Activated gamma-delta T cell (primary cell): ENCODE measurements at regions not wholly inside any gene's neighbourhood (a gene's known extent, or its start where the extent isn't known, plus 50 kb on each side); places are given as distances from the start of the nearest gene placed in this dataset.

Source experiments
- DNase-seq: peaks from one replicate; lab custom pipeline; 2025; lab: John Stamatoyannopoulos, UW

DNA sequence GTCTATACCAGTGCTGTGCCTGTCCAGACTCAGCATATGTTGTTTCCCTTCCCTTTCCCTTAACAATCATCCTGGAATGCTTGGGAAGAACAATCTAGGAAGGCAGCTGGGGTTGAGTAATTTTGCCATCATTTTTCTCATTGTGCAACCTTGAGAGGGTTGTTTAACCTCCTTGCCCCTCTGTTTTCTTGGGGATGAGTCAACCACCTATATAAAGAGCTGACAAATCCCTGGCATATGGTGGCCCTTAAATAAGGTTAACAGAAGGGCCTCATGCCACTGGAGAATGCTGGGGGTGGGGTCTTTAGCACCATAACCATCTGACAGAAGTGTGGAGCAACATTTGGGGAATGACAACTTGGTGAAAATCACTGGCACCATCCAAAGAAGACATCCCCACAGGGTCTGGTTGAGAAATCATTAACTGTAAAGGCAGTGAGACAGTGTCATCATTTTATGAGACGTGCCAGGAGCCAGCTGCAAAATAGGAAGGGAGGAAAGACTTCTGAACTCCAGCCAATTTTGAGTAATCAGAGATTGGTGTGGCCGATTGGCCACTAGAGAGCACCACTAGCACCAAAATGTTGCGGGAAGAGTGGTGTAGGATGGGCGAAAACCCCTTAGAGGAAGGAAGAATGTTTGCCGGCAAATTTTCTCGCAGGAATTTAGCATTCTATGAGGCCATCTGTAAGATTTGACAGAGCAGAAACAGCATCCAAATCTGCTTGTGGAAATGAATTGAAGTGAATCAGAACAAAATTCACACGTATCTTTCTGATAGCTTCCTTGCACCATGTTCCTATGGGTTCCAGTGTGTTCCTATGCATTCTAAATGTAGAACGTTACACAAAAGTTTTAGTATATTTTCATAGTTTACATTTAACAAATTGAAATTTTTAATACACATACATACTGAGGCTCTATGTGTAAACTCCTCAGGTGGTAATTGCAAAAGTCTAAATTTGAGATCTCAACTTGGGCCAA lies 113.8 kb downstream of the MSX2 start:
- DNase-seq = no peak

DNA sequence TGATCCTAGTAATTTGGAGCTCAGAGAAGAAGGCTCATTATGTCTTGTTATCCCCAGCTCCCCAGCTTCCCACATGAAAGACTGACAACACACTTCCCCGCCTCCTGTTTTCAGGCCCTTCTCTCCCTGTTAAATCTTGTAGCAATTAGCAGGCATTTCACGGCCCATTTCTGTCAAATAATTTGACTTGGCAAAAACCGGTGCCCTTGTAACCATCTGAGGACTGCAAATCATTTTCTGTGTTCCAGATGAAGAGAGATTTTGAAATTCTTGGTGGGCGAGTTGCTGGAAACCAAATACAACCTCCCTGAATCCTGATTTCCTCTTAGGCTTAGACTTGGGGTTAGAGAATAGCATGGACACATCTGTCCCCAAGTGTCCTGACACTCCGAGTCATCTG lies 109.7 kb downstream of the MSX2 start:
- DNase-seq = no peak

GRCh38 chr5:174832811-174833210 lies 108.4 kb downstream of the MSX2 start:
- no peak for DNase-seq

- DNase-seq = no peak
These were observed 107.6 kb downstream of the MSX2 start for GRCh38 chr5:174832025-174832424.

DNA sequence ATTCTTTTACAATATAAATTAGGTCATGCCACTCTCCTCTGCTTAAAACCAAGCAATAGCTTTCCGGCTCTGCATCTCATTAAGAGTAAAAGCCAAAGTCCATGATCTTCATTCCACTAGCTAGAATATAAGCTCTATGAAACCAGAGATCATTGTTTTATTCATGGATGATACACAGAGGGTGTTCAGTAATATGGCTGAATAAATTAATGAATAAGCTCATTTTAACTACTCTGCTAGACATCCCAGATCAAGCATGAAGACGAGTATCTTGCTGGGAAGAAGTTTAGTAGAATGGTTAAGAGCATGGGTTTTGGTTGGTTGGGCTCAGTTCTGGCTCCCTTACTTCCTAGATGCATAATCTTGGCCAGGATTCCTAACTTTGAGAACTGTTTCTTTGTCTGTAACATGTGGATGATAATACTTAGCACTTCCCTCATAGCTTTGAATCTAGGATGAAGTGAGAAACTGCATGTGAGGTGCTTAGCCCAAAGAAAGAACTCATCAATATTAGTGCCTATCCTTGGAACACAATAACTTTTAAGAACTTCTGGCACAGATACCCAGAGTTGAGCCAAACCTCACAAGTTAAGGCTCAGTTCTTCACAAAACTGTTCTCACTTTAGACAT lies 106.8 kb downstream of the MSX2 start:
- no peak for DNase-seq

DNA sequence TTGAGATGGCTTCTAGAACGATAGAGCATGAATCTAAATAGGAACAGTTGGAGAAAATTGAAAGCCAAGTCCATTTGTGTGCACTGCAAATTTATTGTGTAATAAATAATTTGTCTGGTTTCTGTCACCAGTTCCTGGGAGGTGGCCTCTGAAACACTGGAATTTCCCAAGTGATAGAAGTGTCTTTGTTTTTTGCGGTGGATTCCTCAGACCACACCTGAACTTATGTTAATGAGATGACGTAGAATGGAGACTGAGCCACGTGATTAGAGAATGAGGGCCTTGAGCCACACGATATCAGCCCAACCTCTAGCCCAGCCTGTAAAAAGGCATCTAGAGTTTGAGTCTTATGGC lies 105.1 kb downstream of the MSX2 start:
- no peak for DNase-seq

DNA sequence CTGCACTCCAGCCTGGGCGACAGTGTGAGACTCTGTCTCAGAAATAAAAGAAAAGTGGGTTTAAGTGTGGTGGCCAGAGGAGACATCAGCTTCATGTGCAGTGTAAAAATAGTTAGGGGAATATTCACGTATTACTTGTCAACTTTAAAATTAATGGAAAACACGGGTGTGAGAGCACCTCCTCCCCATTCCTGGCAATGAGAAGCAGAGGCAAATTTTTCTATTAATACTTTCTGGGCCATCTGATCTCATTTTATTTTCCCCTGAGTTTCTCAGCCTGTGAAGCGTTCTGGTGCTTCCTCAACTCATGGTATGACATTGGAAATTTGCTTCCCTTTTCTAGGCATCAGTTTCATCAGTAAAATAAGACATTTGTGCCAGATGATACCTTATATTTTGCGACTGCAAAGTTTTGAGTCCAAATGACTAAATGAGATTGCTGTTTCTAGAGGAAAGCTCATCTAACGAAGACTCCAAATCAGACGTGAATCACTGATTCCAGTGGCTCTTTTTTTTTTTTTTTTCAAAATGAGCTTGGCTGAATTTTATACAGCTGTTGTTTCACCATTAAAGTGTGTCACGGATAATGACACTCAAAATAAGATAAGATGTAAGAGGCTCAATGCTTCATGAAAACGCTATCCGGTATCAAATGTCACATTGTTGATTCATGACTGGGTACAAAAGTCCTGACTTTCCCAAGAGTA lies 104.6 kb downstream of the MSX2 start:
- no peak for DNase-seq

DNA sequence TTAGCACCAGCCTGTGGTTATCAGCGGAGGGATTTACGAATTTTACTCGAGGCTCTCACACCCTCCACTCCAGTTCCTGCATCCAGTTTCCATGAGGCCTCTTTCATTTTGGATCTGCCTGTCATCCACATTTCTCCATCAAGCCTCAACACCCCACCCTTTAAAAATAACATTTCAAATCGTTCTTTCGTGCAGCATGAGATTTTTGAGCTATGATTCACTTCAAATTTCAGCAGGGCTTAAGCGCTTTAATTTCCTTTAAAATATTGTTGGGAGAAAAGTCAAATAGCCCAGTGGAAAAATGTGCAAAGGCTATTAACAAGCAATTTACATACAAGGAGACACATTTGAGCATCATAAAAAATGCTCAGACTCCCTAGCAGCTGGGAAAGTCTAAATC lies 103.2 kb downstream of the MSX2 start:
- DNase-seq = no peak

DNA sequence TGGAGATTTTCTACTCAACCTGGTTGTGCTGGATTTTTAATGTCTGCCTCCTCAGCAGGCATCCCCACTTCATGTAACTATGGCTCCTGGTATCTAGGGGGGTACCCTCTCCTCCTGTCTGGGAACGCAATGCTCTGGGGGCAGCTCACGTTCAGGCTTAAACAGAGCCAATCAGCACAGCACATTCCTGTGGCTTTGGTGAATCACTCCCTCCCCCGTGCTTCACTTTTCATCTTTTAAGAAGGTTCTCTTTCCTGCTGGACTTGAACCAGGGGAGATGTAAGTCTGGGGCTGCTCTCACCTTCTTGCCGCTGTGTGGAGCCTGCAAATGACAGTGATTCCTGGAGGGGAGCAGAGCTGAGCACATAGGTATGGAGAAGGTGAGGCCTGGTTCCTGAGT lies 101.2 kb downstream of the MSX2 start:
- no peak for DNase-seq

DNA sequence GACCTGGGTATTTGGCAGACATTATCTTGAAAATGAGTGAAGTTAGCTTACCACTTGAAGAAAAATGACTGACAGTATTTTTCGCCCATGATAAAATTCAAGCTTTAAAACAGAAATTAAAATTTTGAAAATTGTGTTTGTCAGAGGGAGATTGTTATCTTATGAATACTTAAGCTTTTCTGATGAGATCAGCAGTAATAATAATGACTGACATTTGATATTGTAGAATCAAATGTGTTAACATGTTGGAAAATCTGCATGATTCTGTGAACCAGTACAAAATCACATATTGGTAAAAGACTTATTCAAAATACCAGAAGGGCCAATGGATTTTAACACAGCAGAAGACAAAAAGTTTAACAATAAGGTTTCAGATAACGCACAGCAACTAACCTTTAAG lies 94.0 kb downstream of the MSX2 start:
- no peak for DNase-seq

GRCh38 chr5:174817610-174818009 lies 93.2 kb downstream of the MSX2 start:
- DNase-seq = no peak

DNA sequence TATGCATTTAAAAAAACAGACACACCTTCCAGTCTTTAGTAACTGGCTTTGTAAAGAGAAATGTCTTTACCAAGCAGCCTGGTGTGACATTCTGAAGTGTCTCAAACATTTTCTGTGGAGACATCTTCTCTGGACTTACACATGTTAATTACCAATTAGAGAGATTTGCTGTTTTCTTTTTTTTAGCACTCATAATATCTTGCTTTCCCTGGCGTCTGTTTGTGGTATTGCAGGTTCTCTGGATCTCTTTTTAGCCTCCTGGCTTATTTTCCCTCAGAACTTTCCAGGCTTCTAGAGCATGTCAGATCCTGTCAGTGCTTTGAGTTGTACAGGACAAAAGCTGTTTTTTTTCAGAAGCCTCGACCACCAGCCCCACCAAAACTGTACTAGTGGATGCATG lies 92.5 kb downstream of the MSX2 start:
- no peak for DNase-seq

DNA sequence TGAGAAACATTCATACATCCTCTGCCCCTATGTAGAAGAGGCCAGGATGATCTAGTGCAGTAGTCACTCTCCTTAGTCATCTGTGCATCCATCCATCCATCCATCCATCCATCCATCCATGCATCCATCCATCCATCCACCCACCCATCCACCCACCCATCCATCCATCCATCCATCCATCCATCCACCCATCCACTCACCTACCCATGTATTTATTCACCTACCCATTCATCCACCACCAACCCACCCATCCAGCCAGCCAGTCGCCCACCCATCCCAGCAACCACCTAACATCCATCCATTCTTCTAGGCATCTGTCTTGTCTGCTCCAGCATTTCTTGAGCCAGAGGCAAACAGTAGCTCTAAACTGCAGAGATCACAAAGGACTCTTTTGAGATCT lies 87.1 kb downstream of the MSX2 start:
- no peak for DNase-seq

- DNase-seq = no peak
These were observed 86.4 kb downstream of the MSX2 start for GRCh38 chr5:174810796-174811195.

DNA sequence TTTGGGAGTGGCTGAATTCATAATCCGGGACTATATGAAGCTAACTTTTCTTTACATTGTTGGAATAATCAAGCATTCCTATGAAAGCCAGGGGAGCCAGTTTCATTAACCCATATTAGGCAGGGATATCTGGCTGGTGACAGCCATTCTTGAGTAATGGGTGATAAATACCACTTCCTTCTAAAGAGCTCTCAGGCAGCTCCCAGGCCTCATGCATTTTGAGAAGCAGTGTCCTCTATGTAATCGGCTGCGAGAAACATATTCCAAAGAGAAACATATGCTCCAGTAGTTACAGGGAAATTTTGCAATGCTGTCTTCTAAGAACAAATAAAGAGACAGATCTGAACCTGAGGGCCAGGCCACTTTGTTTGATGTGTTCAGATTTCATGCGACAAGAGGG lies 83.1 kb downstream of the MSX2 start:
- DNase-seq = no peak

- DNase-seq = no peak
These were observed 82.3 kb downstream of the MSX2 start for GRCh38 chr5:174806729-174807128.

- no peak for DNase-seq
These were observed 77.4 kb downstream of the MSX2 start for GRCh38 chr5:174801798-174802197.

- no peak for DNase-seq
These were observed 76.1 kb downstream of the MSX2 start for GRCh38 chr5:174800435-174800834.

- DNase-seq = no peak
These were observed 74.7 kb downstream of the MSX2 start for GRCh38 chr5:174799121-174799520.

- DNase-seq = no peak
These were observed 74.2 kb downstream of the MSX2 start for GRCh38 chr5:174798551-174798951.

DNA sequence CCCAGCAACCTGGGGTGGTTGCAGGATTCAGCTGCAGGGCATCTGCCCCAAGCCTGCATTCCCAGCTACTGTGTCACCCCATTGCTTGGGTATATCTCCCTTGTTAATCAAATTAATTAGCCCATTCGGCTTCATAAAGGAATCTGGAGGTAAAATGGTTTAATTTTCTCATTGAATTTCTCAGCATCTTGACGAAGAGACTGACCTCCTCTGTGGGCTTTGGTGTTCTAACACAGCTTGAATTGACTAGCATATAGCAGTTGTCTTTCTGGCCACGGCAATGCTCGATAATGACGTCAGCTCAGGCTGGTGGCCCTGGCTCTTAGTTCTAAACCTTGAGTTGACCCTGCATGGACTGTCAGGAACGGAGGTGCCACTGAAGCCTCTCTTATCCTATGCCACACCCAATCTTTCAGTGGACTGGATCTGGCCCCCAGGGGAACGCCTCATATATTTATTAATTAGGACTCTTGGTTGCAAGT lies 72.4 kb downstream of the MSX2 start:
- DNase-seq = no peak

DNA sequence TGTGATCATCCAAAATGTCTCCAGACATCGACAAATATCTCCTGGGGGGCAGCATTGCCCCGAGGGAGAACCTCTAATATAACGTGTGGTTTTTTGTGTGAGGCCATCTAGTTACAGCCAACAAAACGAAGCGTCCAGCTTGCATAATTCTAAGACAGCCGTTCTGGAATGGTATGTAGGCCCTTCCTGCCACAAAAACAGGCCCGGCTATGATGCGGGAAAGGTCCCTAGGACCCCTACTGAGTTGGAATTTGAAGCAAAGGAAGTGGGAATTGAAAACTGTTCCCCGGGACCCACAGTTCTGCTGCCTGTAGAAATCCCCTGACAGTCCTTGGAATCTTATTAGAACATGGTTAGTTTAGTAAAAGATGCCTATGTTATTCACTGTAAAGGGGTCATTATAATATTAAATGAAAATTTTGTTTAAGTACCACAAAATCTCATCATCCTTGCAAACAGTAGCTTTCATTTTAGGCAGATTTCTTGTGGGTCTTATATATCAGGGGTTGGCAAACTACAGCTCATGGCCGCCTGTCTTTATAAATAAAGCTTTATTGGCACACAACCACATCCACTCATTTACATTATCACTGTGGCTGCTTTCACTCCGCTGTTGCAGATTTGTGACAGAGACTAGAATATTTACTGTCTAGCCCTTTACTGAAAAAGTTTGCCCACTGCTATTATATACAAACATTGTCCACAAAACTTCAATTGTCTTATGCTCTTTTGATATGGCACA lies 70.7 kb downstream of the MSX2 start:
- no peak for DNase-seq
